ENCODE measurements at regions not wholly inside any gene's neighbourhood (a gene's known extent, or its start where the extent isn't known, plus 50 kb on each side); places are given as distances from the start of the nearest gene placed in this dataset.
"Not testable (repeated sequence)": the region's sequence is repeated elsewhere in the genome, so short reads cannot be mapped to it uniquely, and the experiment has no call there.

DNA sequence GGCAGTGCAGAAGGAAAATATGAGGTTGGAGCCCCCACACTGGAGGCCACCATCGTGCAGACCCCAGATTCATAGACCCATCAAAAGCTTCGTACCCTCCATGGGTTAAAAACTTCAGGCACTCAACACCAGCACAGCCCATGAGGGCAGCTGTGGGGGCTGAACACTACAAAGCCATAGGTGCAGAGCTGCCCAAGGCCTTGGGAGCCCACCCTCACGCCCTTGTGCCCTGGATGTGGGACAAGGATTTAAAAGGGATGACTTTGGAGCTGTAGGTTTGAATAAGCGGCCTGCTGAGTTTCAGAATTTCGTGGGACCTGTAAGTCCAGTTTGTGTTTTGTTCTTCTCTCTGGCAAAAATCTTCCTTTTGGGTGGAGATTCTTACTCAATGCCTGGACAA is 747.6 kb downstream of the SPATA31A6 start:
- H3K4me1 Mint-ChIP-seq (ENCODE audit: unreplicated experiment); DNase-seq (ENCODE audit: low spot score); H3K27me3 Mint-ChIP-seq (ENCODE audit: unreplicated experiment); H3K36me3 Mint-ChIP-seq (ENCODE audit: low read depth, unreplicated experiment); H3K9me3 Mint-ChIP-seq (ENCODE audit: unreplicated experiment); H3K4me3 Mint-ChIP-seq (ENCODE audit: unreplicated experiment); H3K27ac Mint-ChIP-seq (ENCODE audit: unreplicated experiment): not testable (repeated sequence)

DNA sequence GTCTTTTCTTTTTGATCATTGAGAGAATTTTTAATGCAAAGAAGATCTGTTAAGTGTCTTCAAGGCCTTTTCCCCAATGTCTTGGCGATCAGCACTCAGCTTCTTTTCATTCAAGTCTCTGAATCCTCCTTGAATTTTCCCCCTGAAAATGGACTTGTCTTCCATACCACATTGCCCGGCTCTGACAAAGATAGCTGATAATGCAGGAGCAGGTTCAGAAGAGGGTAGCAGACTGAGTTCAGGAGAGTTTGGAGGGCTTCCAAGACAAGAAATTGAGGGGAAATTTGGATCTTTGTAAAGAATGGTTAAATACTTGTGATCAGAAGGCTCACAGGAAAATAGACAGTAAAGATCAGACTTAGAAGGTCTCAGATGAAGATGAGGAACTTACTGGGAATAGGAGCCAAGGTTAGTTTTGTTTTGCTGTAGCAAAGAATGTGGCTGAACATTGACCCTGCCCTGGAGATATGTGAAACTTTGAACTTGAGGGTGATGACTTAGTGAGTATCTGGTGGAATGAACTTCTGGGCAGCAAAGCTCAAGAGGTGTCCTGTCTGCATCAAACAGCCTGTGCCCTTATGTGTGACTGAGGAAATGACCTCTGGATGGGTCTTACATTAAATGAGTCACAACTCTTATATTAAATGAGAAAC is 754.2 kb downstream of the SPATA31A6 start:
- not testable (repeated sequence) for H3K9me3 Mint-ChIP-seq (ENCODE audit: unreplicated experiment); H3K4me1 Mint-ChIP-seq (ENCODE audit: unreplicated experiment); H3K4me3 Mint-ChIP-seq (ENCODE audit: unreplicated experiment); DNase-seq (ENCODE audit: low spot score); H3K36me3 Mint-ChIP-seq (ENCODE audit: low read depth, unreplicated experiment); H3K27ac Mint-ChIP-seq (ENCODE audit: unreplicated experiment); H3K27me3 Mint-ChIP-seq (ENCODE audit: unreplicated experiment)

DNA sequence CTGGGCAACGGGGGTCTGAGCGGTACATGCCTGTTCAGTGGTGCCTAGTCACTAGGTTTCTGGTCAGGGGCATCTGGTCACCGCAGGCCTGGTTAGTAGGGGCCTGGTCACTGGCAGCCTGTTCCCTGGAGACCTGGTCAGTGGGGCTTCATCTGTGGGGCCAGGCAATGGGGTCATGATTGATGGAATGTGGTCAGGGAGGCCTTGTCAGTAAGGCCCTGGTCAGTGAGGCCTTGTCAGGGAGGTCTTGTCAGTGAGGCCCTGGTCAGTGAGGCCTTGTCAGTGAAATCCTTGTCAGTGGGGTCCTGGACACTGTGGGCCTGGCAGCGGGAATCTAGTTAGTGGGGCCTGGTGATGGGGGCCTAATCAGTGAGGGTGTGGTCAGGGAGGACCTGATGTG is 763.6 kb downstream of the SPATA31A6 start:
- not testable (repeated sequence) for H3K27me3 Mint-ChIP-seq (ENCODE audit: unreplicated experiment)

DNA sequence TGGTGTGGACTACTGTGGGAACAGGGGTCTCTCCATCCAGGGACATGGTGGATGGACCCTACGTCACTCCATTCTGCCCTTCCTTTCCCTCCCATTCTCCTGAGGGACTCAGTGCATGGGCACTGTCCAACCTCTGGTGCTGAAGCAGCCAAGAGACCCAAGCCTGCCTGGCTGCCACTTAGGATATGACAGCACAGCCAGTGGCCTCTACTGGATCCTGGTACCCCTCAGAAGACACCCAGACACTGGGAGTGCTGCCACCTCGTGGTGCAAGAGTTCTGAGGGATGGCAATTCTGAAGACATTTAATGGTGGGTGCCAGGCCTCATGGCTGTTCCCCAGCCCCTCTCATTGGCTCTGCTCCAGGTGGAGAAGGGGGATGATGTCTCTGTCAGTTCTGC is 767.8 kb downstream of the SPATA31A6 start:
- not testable (repeated sequence) for H3K36me3 Mint-ChIP-seq (ENCODE audit: low read depth, unreplicated experiment); H3K4me1 Mint-ChIP-seq (ENCODE audit: unreplicated experiment); H3K4me3 Mint-ChIP-seq (ENCODE audit: unreplicated experiment); H3K27ac Mint-ChIP-seq (ENCODE audit: unreplicated experiment); H3K27me3 Mint-ChIP-seq (ENCODE audit: unreplicated experiment)
- peak; percentile 10 for DNase-seq (ENCODE audit: low spot score)
- H3K9me3 Mint-ChIP-seq (ENCODE audit: unreplicated experiment), result peaks cover 14% of the 10 kb centered on the region

More for the DNA sequence above, 763.6 kb downstream of the SPATA31A6 start:
- not testable (repeated sequence) for H3K4me3 Mint-ChIP-seq (ENCODE audit: unreplicated experiment); H3K9me3 Mint-ChIP-seq (ENCODE audit: unreplicated experiment); DNase-seq (ENCODE audit: low spot score); H3K4me1 Mint-ChIP-seq (ENCODE audit: unreplicated experiment); H3K27ac Mint-ChIP-seq (ENCODE audit: unreplicated experiment); H3K36me3 Mint-ChIP-seq (ENCODE audit: low read depth, unreplicated experiment)

DNA sequence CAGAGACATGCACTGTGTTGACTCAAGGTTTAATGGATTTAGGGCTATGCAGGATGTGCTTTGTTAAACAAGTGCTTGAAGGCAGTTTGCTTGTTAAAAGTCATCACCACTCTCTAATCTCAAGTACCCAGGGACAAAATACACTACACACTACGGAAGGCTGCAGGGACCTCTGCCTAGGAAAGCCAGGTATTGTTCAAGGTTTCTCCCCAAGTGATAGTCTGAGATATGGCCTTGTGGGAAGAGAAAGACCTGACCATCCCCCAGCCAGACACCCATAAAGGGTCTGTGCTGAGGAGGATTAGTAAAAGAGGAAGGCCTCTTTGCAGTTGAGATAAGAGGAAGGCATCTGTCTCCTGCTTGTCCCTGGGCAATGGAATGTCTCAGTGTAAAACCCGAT is 781.7 kb downstream of the SPATA31A6 start:
- H3K4me1 Mint-ChIP-seq (ENCODE audit: unreplicated experiment); H3K27me3 Mint-ChIP-seq (ENCODE audit: unreplicated experiment); H3K27ac Mint-ChIP-seq (ENCODE audit: unreplicated experiment); H3K4me3 Mint-ChIP-seq (ENCODE audit: unreplicated experiment); H3K9me3 Mint-ChIP-seq (ENCODE audit: unreplicated experiment); DNase-seq (ENCODE audit: low spot score); H3K36me3 Mint-ChIP-seq (ENCODE audit: low read depth, unreplicated experiment): not testable (repeated sequence)

DNA sequence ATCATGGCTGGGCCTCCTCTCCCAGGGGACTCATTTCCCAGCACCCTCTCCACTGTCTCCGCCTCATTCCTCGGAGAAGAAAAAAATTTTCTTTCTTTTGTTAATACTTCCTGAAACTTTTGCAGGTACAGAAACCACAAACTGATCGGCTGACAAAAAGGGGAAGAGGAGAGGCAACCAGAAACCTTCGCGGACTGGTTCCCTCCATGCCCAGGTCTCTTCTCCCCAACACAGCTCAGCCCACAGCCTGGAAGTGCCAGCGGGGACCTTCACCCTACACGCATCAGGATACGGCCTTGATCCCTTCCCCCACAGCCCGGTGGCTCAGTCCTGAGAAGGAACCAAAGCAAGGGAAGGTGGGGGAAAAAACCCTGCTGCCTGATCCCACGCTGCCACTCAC is 788.4 kb downstream of the SPATA31A6 start:
- H3K27ac Mint-ChIP-seq (ENCODE audit: unreplicated experiment); H3K4me3 Mint-ChIP-seq (ENCODE audit: unreplicated experiment); H3K9me3 Mint-ChIP-seq (ENCODE audit: unreplicated experiment); H3K27me3 Mint-ChIP-seq (ENCODE audit: unreplicated experiment); H3K36me3 Mint-ChIP-seq (ENCODE audit: low read depth, unreplicated experiment); H3K4me1 Mint-ChIP-seq (ENCODE audit: unreplicated experiment); DNase-seq (ENCODE audit: low spot score): not testable (repeated sequence)

DNA sequence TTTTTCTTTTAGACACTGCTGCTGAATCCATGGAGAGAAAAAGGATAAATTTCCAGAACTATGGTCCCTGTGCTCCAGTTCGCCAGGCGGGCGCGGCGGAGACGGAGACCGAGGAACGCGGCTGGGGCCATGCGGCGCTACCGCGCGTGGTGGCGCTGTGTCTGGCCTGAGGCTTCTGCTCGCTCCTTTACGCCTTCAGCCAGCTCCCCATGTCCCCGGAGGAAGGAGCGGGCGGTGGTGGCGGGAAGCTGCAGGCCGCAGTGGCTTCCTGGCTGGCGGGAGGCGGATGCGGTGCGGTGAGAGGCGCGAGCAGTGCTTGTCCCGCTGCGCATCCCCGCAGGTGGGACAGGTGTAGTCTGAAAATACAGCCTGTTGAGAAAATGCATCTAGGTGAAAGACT is 791.3 kb downstream of the SPATA31A6 start:
- H3K27me3 Mint-ChIP-seq (ENCODE audit: unreplicated experiment), result not testable (repeated sequence)

DNA sequence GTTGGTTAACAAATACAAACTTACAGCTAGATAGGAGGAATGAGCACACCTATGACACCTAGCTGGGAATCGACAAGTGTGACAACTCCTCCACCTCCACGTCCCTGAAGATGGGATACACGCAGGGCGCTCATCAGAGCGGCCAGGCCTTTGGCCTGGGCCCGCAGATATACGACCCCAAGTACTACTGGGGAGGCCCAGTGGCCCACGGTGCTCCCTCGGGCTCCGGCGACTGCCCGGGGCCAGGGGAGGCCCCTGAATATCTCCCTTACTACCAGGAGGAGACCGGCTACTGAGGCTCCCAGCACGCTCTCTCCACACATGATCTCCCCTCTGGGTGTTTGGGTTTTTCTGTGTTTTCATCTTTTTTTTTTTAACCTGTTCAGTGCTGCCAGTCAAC is 801.3 kb downstream of the SPATA31A6 start:
- not testable (repeated sequence) for H3K27ac Mint-ChIP-seq (ENCODE audit: unreplicated experiment); H3K4me3 Mint-ChIP-seq (ENCODE audit: unreplicated experiment); H3K36me3 Mint-ChIP-seq (ENCODE audit: low read depth, unreplicated experiment); DNase-seq (ENCODE audit: low spot score); H3K4me1 Mint-ChIP-seq (ENCODE audit: unreplicated experiment); H3K27me3 Mint-ChIP-seq (ENCODE audit: unreplicated experiment); H3K9me3 Mint-ChIP-seq (ENCODE audit: unreplicated experiment)

More for the DNA sequence above, 791.3 kb downstream of the SPATA31A6 start:
- DNase-seq (ENCODE audit: low spot score), result peak; percentile 13
- H3K36me3 Mint-ChIP-seq (ENCODE audit: low read depth, unreplicated experiment); H3K4me3 Mint-ChIP-seq (ENCODE audit: unreplicated experiment); H3K4me1 Mint-ChIP-seq (ENCODE audit: unreplicated experiment); H3K27ac Mint-ChIP-seq (ENCODE audit: unreplicated experiment); H3K9me3 Mint-ChIP-seq (ENCODE audit: unreplicated experiment): not testable (repeated sequence)

All from endothelial cell (in vitro differentiated cells).